ENCODE measurements at regions not wholly inside any gene's neighbourhood (a gene's known extent, or its start where the extent isn't known, plus 50 kb on each side); places are given as distances from the start of the nearest gene placed in this dataset.

- intact Hi-C loops (cut with micrococcal nuclease), result no loop called here
- Histone ChIP-seq H3K79me1 (ENCODE audit: low read depth in 1 of 2, low read length in 2 of 2) (no peaks in the 10 kb centered on the region), H2BK20ac (ENCODE audit: low read depth, low read length) (no peak overlapping the region), H4K5ac (ENCODE audit: low read depth, low read length) (no peak overlapping the region), H3K56ac (ENCODE audit: extremely low read depth, insufficient read depth, low read length) (no peak overlapping the region), H3K18ac (ENCODE audit: low read depth, low read length) (no peak overlapping the region), H3K4me1 (ENCODE audit: control insufficient read depth, insufficient read depth, low read length) (no peaks in the 10 kb centered on the region), H4K20me1 (ENCODE audit: insufficient read depth, low read length) (no peaks in the 10 kb centered on the region), H2BK120ac (ENCODE audit: low read depth, low read length) (no peak overlapping the region), H3K9me3 (ENCODE audit: control insufficient read depth, insufficient read depth, low read length) (peaks cover 3% of the 10 kb centered on the region), H2AK5ac (ENCODE audit: low read depth, low read length) (no peak overlapping the region), H3K27ac (ENCODE audit: insufficient read depth, low read length) (no peak overlapping the region), H3K36me3 (ENCODE audit: control insufficient read depth, insufficient read depth, low read length) (no peaks in the 10 kb centered on the region), H3K23ac (ENCODE audit: low read depth, low read length) (no peak overlapping the region), H2AK9ac (replicated peaks; ENCODE audit: low read depth, low read length, poor library complexity) (no peak overlapping the region), H3K27me3 (ENCODE audit: control insufficient read depth, insufficient read depth, low read length) (no peaks in the 10 kb centered on the region), H3K9ac (ENCODE audit: low read depth, low read length) (no peak overlapping the region), H2BK15ac (ENCODE audit: low read depth, low read length) (no peak overlapping the region), H4K8ac (ENCODE audit: low read depth in 2 of 2, low read length in 2 of 2) (no peak overlapping the region), H3K4ac (ENCODE audit: low read depth, low read length) (no peak overlapping the region), H2BK5ac (ENCODE audit: low read depth, low read length, poor library complexity, severe bottlenecking) (no peak overlapping the region), H3K9me1 (ENCODE audit: insufficient read depth, low read length) (no peaks in the 10 kb centered on the region), H3K4me2 (ENCODE audit: low read depth, low read length) (no peak overlapping the region), H3K4me3 (ENCODE audit: insufficient read depth, low read depth, low read length) (no peak overlapping the region), H2AFZ (replicated peaks; ENCODE audit: low read length, poor library complexity) (no peak overlapping the region), H4K91ac (ENCODE audit: insufficient read depth, low read depth, low read length) (no peak overlapping the region), H3K14ac (replicated peaks; ENCODE audit: low read depth, low read length) (no peak overlapping the region)
- BruUV-seq (replicated peaks), result no TSS peak
- dilution Hi-C loops (cut with HindIII; ENCODE audit: low sequenced_read_pairs, unreplicated experiment), result no loop called here
- ATAC-seq (ENCODE audit: low read depth) (no peak), DNase-seq (no peak)
- TF ChIP-seq BHLHE40 (IDR thresholded peaks at IDR 0.05; ENCODE audit: low read depth, low read length) (no peak), MXI1 (IDR thresholded peaks at IDR 0.05; ENCODE audit: borderline replicate concordance, low read depth, low read length) (no peak), RAD21 (IDR thresholded peaks at IDR 0.05; ENCODE audit: low read length) (no peak), CTCF (conservative IDR thresholded peaks at IDR 0.05; ENCODE audit: low read depth, low read length) (no peak), MAFK (IDR thresholded peaks at IDR 0.05; ENCODE audit: low read depth, low read length) (no peak), USF2 (IDR thresholded peaks at IDR 0.05; ENCODE audit: low read depth, low read length) (no peak), SMC3 (IDR thresholded peaks at IDR 0.05; ENCODE audit: low read depth, low read length) (no peak), RFX5 (IDR thresholded peaks at IDR 0.05; ENCODE audit: low read depth, low read length) (no peak), POLR2A (IDR thresholded peaks at IDR 0.05; ENCODE audit: low read depth, low read length) (no peak)
- POLR2A ChIA-PET (ENCODE audit: unreplicated experiment), result no interaction called here
- CTCF ChIA-PET, result no interaction called here
- in situ Hi-C loops (cut with MboI; ENCODE audit: low sequenced_read_pairs), result no loop called here
Measured at GRCh38 chr4:62434921-62435320, 1234.8 kb downstream of the ADGRL3 start.

Measured in IMR-90 (cell line).